ENCODE measurements at regions not wholly inside any gene's neighbourhood (a gene's known extent, or its start where the extent isn't known, plus 50 kb on each side); places are given as distances from the start of the nearest gene placed in this dataset.
"Not testable (repeated sequence)": the region's sequence is repeated elsewhere in the genome, so short reads cannot be mapped to it uniquely, and the experiment has no call there.

GRCh38 chr2:116988303-116988702 is 826.2 kb upstream of the DDX18 start:
- TF ChIP-seq ZFX (IDR thresholded peaks at IDR 0.05), result no peak
- TF ChIP-seq CTCF (conservative IDR thresholded peaks at IDR 0.05), result no peak
- H3K27ac ChIP-seq, result no peak overlapping the region

- TF ChIP-seq CTCF (conservative IDR thresholded peaks at IDR 0.05) (no peak), ZFX (IDR thresholded peaks at IDR 0.05) (no peak)
- no peak overlapping the region for H3K27ac ChIP-seq
Measured at GRCh38 chr2:117019357-117019756, 795.1 kb upstream of the DDX18 start.

GRCh38 chr2:117027646-117028045 is 786.8 kb upstream of the DDX18 start:
- no peak overlapping the region for H3K27ac ChIP-seq
- TF ChIP-seq CTCF (conservative IDR thresholded peaks at IDR 0.05), result no peak

- not testable (repeated sequence) for H3K27ac ChIP-seq
Measured at GRCh38 chr2:117028708-117029107, 785.8 kb upstream of the DDX18 start.

- TF ChIP-seq CTCF (conservative IDR thresholded peaks at IDR 0.05) (no peak), ZFX (IDR thresholded peaks at IDR 0.05) (no peak)
- no peak overlapping the region for H3K27ac ChIP-seq
Measured at GRCh38 chr2:117055499-117056375, 758.8 kb upstream of the DDX18 start.

GRCh38 chr2:117056376-117056748 is 758.1 kb upstream of the DDX18 start:
- 0 out of 2 replicates have a peak, but pooled peaks have one; percentile 5 for TF ChIP-seq CTCF (conservative IDR thresholded peaks at IDR 0.05)
- TF ChIP-seq ZFX (IDR thresholded peaks at IDR 0.05), result no peak
- H3K27ac ChIP-seq, result no peak overlapping the region

- TF ChIP-seq ZFX (IDR thresholded peaks at IDR 0.05), result no peak
- no peak for TF ChIP-seq CTCF (conservative IDR thresholded peaks at IDR 0.05)
- H3K27ac ChIP-seq, result no peak overlapping the region
Measured at GRCh38 chr2:117057016-117057415, 757.5 kb upstream of the DDX18 start.

- no peak overlapping the region for H3K27ac ChIP-seq
- TF ChIP-seq ZFX (IDR thresholded peaks at IDR 0.05), result no peak
- TF ChIP-seq CTCF (conservative IDR thresholded peaks at IDR 0.05), result no peak
Measured at GRCh38 chr2:117058366-117058765, 756.1 kb upstream of the DDX18 start.

Measured in C4-2B (cell line).